ENCODE measurements at regions not wholly inside any gene's neighbourhood (a gene's known extent, or its start where the extent isn't known, plus 50 kb on each side); places are given as distances from the start of the nearest gene placed in this dataset.

DNA sequence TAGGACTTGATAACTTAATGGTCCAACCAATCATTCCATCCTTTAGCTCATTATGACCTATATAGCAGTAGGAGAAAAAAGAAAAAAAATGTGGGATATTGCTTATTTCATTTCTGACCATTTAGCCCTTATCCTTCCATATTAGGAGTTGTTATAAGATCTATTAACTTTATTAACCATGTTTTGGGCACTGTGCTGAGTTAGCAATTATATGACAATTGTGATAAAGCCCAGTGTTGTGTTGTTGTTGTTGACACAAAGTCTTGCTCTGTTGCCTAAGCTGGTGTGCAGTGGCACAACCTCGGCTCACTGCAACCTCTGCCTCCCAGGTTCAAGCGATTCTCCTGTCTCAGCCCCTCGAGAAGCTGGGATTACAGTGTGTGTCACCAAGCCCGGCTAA lies 569.7 kb upstream of the FOXG1 start:
- no peak overlapping the region for H2AK5ac ChIP-seq (ENCODE audit: low read depth, low read length)
- H4K5ac ChIP-seq (ENCODE audit: low read depth, low read length): no peak overlapping the region
- H3K9me1 ChIP-seq (ENCODE audit: insufficient read depth, low read length): no peaks in the 10 kb centered on the region
- no peak overlapping the region for H4K91ac ChIP-seq (ENCODE audit: insufficient read depth, low read depth, low read length)
- H3K4me2 ChIP-seq (ENCODE audit: low read depth, low read length): no peak overlapping the region
- H2BK120ac ChIP-seq (ENCODE audit: low read depth, low read length): no peak overlapping the region
- H3K27ac ChIP-seq (ENCODE audit: insufficient read depth, low read length): no peak overlapping the region
- no peak overlapping the region for H2BK20ac ChIP-seq (ENCODE audit: low read depth, low read length)
- POLR2A ChIA-PET (ENCODE audit: unreplicated experiment): no interaction called here
- no peaks in the 10 kb centered on the region for H3K9me3 ChIP-seq (ENCODE audit: control insufficient read depth, insufficient read depth, low read length)
- no peak overlapping the region for H3K9ac ChIP-seq (ENCODE audit: low read depth, low read length)
- no peak overlapping the region for H3K56ac ChIP-seq (ENCODE audit: extremely low read depth, insufficient read depth, low read length)
- in situ Hi-C loops (cut with MboI; ENCODE audit: low sequenced_read_pairs): no loop called here
- H3K4me3 ChIP-seq (ENCODE audit: insufficient read depth, low read depth, low read length): no peak overlapping the region
- no peak for TF ChIP-seq MAZ (IDR thresholded peaks at IDR 0.05; ENCODE audit: borderline replicate concordance, low read depth, low read length)
- TF ChIP-seq CHD1 (IDR thresholded peaks at IDR 0.05; ENCODE audit: low read depth, low read length): no peak
- peak; percentile 16; the same call in 1 of the 2 replicates for TF ChIP-seq MAFK (IDR thresholded peaks at IDR 0.05; ENCODE audit: low read depth, low read length)
- TF ChIP-seq, protein P1, sequence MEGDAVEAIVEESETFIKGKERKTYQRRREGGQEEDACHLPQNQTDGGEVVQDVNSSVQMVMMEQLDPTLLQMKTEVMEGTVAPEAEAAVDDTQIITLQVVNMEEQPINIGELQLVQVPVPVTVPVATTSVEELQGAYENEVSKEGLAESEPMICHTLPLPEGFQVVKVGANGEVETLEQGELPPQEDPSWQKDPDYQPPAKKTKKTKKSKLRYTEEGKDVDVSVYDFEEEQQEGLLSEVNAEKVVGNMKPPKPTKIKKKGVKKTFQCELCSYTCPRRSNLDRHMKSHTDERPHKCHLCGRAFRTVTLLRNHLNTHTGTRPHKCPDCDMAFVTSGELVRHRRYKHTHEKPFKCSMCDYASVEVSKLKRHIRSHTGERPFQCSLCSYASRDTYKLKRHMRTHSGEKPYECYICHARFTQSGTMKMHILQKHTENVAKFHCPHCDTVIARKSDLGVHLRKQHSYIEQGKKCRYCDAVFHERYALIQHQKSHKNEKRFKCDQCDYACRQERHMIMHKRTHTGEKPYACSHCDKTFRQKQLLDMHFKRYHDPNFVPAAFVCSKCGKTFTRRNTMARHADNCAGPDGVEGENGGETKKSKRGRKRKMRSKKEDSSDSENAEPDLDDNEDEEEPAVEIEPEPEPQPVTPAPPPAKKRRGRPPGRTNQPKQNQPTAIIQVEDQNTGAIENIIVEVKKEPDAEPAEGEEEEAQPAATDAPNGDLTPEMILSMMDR (conservative IDR thresholded peaks at IDR 0.05; ENCODE audit: low read depth, low read length): no peak
- no peak for TF ChIP-seq CEBPB (IDR thresholded peaks at IDR 0.05; ENCODE audit: low read depth, low read length)
- no peak for TF ChIP-seq RAD21 (IDR thresholded peaks at IDR 0.05; ENCODE audit: low read length)
- no peak overlapping the region for H3K23ac ChIP-seq (ENCODE audit: low read depth, low read length)
- H2AK9ac ChIP-seq (replicated peaks; ENCODE audit: low read depth, low read length, poor library complexity): no peak overlapping the region
- H3K4ac ChIP-seq (ENCODE audit: low read depth, low read length): no peak overlapping the region
- no CpG with 5 or more reads among the region's 4 CpGs for WGBS, 2 experiments (ENCODE audit: extremely low coverage in 2 of 2, insufficient read length in 1 of 2)
- DNase-seq (no peak), ATAC-seq (ENCODE audit: low read depth) (no peak)
- H3K4me1 ChIP-seq (ENCODE audit: control insufficient read depth, insufficient read depth, low read length): no peaks in the 10 kb centered on the region
- no peak overlapping the region for H4K8ac ChIP-seq (ENCODE audit: low read depth in 2 of 2, low read length in 2 of 2)
- H3K14ac ChIP-seq (replicated peaks; ENCODE audit: low read depth, low read length): no peak overlapping the region
- H2BK15ac ChIP-seq (ENCODE audit: low read depth, low read length): no peak overlapping the region
- no peak overlapping the region for H2BK5ac ChIP-seq (ENCODE audit: low read depth, low read length, poor library complexity, severe bottlenecking)
- no peaks in the 10 kb centered on the region for H4K20me1 ChIP-seq (ENCODE audit: insufficient read depth, low read length)
- no TSS peak for BruUV-seq (replicated peaks)
- dilution Hi-C loops (cut with HindIII; ENCODE audit: low sequenced_read_pairs, unreplicated experiment): no loop called here
- H3K27me3 ChIP-seq (ENCODE audit: control insufficient read depth, insufficient read depth, low read length): no peaks in the 10 kb centered on the region
- CTCF ChIA-PET: no interaction called here
- no peaks in the 10 kb centered on the region for H3K79me1 ChIP-seq (ENCODE audit: low read depth in 1 of 2, low read length in 2 of 2)
- intact Hi-C loops (cut with micrococcal nuclease): no loop called here
- H2AFZ ChIP-seq (replicated peaks; ENCODE audit: low read length, poor library complexity): no peak overlapping the region
- H3K36me3 ChIP-seq (ENCODE audit: control insufficient read depth, insufficient read depth, low read length): no peaks in the 10 kb centered on the region
- H3K18ac ChIP-seq (ENCODE audit: low read depth, low read length): no peak overlapping the region

Measured in IMR-90 (cell line).